Germinal center (tissue), 1 donor: ENCODE measurements at regions not wholly inside any gene's neighbourhood (a gene's known extent, or its start where the extent isn't known, plus 50 kb on each side); places are given as distances from the start of the nearest gene placed in this dataset.
"Not testable (repeated sequence)": the region's sequence is repeated elsewhere in the genome, so short reads cannot be mapped to it uniquely, and the experiment has no call there.

Source experiments
- DNase-seq: peaks from one replicate; pipeline ENCODE4 v3.0.0; 2012; ENCODE audit warnings: mixed read lengths, low spot score

DNA sequence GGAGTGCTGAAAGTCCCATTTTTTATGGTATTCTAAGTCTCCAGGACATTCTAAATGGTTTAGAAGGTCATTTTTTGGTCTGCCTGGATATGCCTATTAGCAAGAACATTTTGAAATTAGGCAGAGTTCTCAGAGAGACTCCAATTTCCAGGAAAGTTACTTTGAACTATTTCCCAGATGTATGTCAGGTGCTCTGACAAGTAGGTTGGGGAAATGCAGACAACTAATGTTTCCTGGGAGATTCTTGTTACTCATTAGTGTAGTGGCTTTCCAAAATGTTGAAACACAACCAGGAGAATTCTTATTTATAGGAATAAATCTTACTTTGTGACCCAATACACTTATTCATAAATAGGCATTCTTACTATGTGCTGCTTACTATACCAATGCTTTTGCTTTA lies 268.4 kb downstream of the ZNF37A start:
- not testable (repeated sequence) for DNase-seq

DNA sequence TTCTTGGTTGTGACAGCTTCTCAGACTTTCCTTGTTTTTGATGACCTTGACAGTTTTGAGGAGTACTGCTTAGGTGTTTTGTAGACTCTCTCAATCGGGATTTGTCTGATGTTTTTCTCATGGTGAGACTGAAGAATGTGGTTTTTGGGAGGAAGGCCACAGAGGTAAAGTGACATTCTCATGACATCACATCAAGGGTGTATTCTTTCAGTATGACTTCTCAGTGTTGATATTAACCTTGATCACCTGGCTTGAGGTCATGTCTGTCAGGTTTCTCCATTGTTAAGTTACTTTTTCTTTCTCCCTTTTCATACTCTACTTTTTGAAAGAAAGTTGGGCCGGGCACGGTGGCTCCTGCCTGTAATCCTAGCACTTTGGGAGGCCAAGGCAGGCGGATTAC lies 269.9 kb downstream of the ZNF37A start:
- DNase-seq, result not testable (repeated sequence)

DNA sequence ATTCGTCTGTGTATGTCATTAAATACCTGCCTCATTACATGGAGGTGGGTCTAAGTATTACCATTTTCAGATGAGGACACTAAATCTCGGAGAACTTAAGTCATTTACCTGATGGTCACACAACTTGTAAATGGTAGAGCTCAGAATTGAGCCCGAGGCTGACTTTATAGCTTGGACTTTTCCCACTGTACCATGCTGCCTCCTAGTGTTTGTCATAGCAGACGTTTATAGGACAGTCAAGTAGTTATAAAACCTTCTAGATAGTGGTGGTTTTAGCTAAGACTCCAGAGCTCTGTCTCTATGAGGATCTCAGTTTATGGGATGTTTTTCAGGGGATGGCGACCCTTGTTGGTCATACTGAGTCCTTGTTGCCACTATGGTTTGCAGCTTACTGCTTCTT lies 271.8 kb downstream of the ZNF37A start:
- not testable (repeated sequence) for DNase-seq

DNA sequence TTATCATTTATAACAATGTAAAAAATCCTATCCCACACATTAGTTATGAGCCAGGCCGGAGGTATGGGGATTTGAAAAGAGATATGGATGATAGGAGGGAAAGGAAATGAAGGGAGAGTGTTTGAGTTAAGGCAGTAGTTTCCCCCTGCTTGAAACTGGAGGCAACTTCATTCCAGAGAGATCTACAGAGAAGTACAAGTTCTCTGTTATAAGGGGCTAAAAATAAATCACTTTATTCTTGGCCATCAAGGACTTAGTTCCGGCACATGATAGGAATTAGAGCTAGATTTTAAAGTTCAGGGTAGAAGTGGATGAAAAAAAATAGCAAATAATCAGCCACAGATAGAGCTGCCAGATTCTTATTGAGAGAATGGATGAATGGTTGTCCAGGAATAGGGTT lies 289.7 kb downstream of the ZNF37A start:
- not testable (repeated sequence) for DNase-seq

DNA sequence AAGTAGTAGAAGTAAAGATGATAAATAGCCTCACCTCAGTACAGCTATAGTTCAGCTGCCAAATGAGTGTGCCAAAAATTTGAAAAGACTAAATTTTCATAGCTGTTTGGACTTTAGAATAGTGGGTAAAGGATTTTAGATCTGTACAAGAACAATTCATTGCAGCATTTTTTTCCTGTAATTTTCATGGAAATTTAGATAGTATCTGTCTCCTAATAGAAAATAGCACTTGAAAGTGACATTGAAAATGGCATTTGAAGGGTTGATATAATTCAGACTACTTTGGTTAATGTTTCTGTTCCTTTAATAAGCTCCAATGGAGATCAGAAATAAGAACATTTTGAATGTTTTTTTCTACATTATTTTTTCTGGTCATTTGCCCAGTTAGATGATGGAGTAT lies 292.7 kb downstream of the ZNF37A start:
- DNase-seq, result not testable (repeated sequence)

DNA sequence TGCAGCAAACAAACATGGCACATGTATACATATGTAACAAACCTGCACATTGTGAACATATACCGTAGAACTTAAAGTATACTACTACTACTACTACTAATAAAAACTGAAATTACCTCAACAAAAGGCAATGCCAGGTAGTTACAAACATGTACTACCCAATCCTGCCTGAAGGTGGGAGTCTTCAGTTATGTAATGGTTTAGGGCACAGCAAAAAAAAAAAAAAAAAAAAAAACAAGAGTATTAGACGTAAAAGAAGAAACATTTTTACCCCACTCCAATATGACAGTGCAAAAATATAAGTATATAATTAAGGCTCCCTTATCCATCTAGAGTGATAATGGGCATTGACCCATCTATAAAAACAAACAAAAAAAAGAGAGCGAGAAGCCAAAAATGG lies 296.6 kb downstream of the ZNF37A start:
- DNase-seq, result not testable (repeated sequence)

DNA sequence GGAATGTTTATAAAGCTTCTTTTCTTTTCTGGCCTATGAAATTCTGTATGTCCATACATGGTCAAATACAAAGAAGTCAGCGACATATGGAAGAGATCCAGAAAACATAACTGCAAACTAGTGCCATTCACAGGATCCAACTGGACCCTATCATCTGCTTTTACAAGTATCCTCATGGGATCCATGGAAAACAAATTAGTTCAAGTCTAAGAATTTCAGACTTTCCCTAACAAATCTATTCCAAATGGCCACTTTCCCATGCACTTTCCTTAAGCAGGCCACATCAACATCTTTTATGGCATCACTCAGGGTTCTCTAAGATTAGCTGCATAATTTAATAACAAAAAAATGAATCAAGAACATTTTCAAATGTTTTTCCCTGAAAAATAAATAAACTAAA lies 301.3 kb downstream of the ZNF37A start:
- DNase-seq, result not testable (repeated sequence)

DNA sequence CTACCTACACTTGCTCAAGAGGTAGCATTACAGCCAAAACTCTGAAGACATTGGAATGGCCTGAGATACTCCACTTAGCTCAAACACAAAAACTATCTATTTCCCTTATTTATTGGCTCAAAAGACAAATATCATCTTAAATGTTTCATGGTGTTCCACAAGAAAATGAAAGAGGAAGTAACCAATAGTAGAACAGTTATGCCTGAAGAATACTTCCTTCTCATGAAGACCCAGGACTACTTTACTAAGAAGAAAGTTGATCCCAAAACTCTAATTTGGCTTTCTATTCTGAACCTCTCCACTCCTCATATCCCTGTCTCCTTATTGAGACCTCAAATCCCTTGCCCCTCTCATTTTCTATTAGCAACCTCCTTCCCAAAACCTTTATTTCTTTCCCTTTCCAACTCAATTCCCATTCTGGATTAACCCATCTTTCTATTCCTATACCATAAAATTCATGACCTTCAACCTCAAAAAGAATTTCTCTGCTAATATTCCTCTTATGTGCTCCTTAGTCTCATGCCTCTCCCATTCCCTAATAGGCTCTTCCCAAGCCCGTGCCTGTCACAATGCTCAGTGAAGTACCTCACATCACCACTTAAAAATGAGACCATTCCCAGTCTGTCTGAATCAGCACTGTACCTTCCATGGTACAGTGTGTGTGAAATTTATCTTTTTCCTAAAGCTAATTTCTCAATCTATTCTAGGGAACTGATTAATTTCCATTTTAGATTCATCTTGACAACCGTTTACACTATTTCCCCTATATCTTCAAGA lies 302.2 kb downstream of the ZNF37A start:
- not testable (repeated sequence) for DNase-seq

DNA sequence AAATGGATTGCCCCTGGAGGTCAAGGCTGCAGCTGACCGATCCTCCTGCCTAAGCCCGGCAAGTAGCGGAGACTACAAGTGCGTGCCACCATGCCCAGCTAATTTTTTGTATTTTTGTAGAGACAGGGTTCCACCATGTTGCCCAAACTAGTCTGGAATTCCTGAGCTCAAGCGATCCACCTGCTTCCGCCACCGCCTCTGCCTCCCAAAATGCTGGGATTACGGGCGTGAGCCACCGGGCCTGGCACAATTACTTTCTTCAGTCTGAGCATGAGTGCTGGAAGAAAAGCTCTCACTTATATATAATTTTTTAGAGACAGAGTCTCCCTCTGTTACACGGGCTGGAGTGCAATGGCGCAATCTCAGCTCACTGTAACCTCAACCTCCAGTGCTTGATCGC lies 307.4 kb downstream of the ZNF37A start:
- not testable (repeated sequence) for DNase-seq

DNA sequence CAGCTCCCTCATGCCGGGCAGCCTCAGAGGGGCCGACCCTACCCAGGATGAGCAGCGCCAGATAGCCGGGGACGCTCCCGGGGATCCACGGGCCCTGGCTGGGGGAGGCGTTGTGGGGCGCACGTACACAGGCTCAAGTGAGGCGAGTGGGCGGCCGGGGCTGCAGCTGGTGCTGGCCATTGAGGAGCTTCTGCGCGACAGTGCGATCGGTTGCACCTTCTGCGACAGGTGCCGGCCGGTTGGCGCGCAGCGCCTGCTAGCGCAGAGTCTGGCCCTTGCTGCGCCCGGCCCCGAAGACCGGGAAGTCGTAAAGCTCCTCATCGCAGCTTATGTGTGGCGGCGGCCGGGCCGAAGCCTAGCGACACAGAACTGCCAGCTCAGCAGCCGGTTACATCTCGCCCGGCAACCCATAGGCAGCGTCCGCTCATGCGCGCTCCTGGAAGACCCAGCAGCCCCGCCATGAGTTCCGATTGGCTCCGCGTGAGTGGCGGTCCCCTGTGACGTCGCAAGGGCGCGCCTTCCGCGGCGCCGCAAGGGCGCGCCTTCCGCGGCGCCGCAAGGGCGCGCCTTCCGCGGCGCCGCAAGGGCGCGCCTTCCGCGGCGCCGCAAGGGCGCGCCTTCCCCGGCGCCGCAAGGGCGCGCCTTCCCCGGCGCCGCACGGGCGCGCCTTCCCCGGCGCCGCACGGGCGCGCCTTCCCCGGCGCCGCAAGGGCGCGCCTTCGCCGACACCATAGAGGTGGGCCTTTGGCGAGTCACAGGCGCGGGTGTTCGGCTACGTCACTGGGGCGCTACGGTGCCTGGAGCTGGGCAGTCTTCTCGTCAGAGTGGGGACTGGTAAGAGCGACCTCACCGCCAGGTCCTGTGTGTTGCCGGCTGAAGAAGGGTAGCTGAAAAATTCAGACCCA lies 308.6 kb downstream of the ZNF37A start:
- DNase-seq, result peak; percentile 91

DNA sequence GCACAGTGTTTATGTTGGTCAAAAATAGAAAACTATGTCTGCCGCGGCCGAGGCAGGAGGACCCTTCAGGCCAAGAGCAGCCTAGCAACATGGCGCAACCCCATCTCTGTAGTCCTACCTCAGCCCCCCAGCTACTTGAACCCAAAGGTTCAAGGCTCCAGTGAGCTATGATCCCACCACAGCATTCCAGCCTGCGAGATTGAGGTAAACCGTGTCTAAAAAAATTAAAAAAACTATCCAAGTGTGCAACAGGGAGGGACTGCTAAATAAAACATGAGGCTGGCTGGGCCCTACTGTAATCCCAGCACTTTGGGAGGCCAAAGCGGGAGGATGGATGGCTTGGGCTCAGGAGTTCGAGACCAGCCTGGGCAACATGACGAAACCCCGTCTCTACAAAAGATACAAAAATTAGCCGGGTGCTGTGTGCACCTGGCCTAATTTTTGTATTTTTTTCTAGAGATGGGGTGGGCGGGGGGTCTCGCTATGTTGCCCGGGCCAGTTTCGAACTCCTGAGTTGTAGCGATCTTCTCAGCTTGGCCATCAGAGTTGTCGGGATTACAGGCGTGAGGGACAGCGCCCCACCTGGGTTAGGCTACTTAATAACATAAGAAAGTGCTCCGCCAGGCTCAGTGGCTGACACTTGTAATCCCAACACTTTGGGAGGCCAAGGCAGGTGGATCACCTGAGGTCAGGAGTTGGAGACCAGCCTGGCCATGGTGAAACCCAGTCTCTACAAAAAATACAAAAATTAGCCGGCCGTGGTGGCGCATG lies 309.4 kb downstream of the ZNF37A start:
- not testable (repeated sequence) for DNase-seq

DNA sequence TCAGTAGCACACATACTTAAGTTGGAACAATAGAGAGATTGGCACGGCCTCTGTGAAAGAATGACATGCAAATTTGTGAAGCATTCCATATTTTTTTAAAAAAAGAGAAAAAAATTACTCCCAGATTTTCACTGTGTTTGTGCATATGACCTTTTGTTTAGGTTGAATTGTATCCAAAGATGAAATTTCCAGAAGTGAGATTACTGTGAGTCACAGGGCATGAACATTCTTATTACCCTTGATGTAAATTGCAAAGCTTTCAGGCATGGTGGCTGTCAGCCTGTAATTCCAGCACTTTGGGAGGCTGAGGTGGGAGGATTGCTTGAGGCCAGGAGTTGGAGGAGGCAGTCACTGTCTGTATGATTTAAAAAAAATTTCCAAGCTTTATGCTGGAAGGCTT lies 329.5 kb downstream of the ZNF37A start:
- DNase-seq, result not testable (repeated sequence)

DNA sequence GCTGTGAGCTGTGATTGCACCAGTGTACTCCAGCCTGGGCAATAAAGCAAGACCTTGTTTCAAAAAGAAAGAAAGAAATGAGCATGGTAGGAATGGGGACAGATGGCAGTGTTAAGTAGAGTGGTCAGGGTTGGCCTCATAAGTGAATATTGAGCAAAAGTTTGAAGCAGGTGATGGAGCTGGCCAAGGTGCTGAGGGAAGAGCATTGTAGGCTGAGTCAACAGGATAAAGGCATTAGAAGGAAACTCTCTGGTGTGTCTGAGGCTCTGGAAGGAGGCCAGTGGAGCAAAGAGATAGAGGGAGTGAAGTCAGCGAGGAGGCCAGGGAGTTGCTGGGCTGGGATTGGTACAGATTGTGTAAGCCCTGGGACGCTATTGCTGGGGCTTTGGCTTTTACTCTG lies 336.1 kb downstream of the ZNF37A start:
- not testable (repeated sequence) for DNase-seq

DNA sequence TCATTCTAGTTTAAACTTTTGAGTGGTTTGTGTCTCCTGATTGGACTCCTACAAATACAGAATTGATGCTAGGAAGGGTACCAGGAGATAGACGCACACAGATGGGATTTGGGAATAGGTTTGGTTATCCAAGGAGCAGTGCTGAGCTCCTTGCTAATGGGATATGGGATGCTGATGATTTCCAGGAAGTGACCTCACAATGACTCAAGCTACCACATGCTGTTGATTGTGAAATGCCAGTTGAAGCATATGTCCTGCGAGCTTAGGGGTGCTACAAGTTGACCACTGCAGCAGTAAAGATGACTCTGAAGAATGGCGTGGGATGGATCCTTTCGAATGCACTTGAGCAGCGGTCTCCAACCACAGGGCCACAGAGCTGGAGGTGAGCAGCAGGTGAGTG lies 343.2 kb downstream of the ZNF37A start:
- DNase-seq, result not testable (repeated sequence)

DNA sequence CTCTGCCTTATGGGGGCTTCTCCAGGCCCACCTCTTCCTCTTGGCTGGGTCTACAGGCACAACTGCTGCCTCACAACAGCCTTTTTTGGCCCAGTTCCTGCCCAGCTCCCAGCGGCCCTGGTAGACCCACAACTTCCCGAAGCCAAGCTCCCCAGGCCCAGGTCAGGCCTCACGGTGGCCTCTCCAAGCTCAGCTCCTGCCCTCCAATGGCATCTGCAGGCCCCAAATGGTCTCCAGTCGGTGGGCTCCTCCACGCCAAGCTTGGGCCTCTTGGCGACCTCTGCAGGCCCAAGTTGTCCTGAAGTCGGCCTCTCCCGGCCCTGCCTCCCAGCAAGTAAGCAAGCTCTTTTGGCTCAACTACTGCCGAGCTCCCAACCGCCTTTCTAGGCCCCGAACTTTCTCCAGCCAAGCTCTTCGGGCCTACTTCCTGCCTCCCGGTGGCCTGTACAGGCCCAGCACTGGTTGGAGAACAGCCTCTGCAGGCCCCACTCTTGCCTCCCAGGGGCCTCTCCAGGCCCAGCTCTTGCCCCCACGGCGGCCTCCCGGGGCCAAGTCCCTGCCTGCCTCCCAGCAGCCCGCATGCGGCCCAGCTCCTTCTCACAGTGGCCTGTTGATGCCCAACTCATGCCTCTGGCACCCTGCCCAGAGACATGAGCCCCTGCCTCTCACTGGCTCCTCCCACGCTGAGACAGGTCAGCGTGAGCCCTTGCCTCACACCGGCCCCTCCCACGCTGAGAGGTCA lies 354.6 kb downstream of the ZNF37A start:
- not testable (repeated sequence) for DNase-seq

DNA sequence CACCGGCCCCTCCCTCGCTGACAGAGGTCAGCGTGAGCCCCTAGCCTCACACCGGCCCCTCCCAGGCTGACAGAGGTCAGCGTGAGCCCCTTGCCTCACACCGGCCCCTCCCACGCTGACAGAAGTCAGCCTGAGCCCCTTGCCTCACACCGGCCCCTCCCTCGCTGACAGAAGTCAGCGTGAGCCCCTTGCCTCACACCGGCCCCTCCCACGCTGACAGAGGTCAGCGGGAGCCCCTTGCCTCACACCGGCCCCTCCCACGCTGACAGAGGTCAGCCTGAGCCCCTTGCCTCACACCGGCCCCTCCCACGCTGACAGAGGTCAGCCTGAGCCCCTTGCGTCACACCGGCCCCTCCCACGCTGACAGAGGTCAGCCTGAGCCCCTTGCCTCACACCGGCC lies 355.5 kb downstream of the ZNF37A start:
- DNase-seq, result not testable (repeated sequence)

DNA sequence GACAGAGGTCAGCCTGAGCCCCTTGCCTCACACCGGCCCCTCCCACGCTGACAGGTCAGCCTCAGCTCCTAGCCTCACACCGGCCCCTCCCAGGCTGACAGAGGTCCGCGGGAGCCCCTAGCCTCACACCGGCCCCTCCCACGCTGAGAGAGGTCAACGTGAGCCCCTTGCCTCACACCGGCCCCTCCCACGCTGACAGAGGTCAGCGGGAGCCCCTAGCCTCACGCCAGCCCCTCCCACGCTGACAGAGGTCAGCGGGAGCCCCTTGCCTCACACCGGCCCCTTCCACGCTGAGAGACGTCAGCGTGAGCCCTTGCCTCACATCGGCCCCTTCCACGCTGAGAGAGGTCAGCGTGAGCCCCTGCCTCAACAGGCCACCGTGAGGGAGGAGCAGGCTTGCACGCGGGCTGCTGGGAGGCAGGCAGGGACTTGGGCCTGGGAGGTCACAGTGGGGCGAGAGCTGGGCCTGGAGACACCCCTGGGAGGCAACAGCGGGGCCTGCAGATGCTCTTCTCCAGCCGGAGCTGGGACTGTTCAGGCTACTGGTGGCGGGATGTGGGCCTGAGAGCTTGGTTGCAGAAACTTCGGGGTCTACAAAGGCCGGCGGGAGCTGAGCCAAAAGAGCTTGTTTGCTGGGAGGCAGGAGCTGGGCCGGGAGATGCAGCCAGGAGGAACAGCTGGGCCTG lies 356.4 kb downstream of the ZNF37A start:
- DNase-seq, result not testable (repeated sequence)

DNA sequence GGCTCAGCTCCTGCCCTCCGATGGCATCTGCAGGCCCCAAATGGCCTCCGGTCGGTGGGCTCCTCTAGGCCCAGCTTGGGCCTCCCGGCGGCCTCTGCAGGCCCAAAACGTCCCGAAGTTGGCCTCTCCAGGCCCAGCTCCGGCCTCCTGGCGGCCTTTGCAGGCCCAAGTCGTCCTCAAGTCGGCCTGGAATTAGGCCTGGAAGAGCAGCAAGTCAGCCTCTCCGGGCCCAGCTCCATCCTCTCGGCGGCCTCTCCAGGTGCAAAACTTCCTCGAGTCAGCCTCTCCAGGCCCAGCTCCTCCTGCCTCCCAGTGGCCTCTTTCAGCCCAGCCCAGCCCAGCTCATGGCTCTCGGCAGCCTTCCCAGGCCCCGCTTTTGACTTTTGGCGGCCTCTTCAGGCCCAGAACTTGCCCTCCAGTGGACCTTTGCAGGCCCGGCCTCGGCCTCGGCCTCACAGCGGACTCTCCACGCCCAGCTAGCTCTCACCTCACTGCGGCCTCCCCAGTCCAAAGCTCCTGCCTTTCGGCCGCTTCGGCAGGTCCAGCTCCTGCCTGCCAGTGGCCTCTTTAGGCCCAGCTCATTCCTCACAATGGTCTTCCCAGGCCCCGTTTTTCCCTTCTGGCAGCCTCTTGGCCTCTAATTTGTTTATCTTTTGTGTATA lies 357.3 kb downstream of the ZNF37A start:
- DNase-seq, result not testable (repeated sequence)
